Skin epidermis (tissue), 12 donors: ENCODE measurements at regions not wholly inside any gene's neighbourhood (a gene's known extent, or its start where the extent isn't known, plus 50 kb on each side); places are given as distances from the start of the nearest gene placed in this dataset.
"Not testable (repeated sequence)": the region's sequence is repeated elsewhere in the genome, so short reads cannot be mapped to it uniquely, and the experiment has no call there.

Source experiments
- H3K27ac ChIP-seq, 21 experiments: fragments of 200-600 bp; sonication (generic) in 11 of 21; one replicate each; pipeline ENCODE4 v1.5.0; 2020; ENCODE audit warnings: mild to moderate bottlenecking in 3 of 21, inconsistent platforms in 2 of 21, moderate library complexity in 2 of 21
- H3K4me3 ChIP-seq, 7 experiments: fragments of 200-600 bp; sonication (generic) in 2 of 7; one replicate each; pipeline ENCODE4 v1.5.0; 2020; ENCODE audit warnings: inconsistent platforms in 2 of 7, mild to moderate bottlenecking in 2 of 7, moderate library complexity in 1 of 7

DNA sequence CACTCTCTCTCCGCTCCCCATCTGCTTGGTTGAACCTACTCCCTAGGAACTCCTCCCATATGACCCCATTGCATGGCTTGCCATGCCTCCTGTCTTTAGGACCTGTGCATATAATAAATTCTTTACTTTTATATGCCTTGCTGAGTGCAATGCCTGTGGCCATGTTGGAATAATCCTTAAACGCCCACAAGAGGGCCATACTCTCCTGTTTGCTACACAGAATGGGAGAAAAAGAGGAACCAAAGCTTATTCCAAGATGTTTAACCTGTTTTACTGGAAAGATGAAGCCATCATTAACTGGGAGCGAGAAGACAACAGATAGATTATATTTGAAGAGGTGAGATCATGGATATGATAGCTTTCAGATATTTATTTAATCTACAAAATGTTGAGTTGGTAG is 1097.8 kb downstream of the NAALADL2 start:
- no peak overlapping the region for H3K4me3 ChIP-seq
- no peak overlapping the region for H3K27ac ChIP-seq

DNA sequence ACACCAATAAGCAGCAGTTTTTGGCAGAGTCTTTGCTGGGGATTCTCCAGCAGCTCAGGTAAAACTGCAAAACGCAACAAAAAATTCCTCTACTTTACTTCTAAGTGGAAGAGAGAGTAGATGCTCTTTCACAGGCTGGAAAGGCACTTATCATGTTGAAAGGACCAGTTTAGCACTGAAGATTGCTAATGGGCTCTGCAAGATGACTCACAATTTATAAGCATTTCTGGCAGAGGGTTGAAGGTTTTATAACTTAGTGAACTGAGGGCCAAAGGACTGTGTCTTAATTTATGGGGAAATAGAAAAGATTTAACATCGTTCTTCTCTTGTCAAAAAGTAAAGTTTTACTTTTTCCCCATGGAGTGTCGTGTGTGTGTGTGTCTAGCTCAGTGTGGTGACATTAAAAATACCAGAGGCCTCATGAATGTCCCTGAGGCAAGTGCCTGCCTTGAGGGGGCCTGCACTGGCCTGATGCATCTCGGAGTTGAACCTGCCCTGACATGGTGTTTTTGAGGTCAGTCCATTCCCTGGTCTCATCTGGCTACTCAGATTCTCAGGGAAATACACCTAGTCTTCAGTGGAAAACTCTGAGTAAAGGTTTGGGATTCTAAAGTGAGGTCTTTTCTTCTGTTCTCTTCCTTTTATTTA is 1092.0 kb downstream of the NAALADL2 start:
- H3K27ac ChIP-seq: no peak overlapping the region
- H3K4me3 ChIP-seq: no peak overlapping the region

DNA sequence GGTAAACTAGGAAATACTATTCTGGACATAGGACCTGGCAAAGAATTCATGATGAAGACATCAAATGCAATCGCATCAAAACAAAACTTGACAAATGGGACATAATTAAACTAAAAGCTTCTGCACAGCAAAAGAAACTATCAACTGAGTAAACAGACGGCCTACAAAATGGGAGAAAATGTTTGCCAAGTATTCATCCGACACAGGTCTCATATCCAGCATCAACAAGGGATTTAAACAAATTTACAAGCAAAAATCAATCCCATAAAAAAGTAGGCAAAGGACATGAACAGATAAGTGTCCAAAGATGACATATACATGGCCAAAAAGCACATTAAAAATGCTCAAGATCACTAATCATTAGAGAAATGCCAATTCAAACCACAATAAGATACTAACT is 1088.9 kb downstream of the NAALADL2 start:
- H3K4me3 ChIP-seq: no peak overlapping the region

DNA sequence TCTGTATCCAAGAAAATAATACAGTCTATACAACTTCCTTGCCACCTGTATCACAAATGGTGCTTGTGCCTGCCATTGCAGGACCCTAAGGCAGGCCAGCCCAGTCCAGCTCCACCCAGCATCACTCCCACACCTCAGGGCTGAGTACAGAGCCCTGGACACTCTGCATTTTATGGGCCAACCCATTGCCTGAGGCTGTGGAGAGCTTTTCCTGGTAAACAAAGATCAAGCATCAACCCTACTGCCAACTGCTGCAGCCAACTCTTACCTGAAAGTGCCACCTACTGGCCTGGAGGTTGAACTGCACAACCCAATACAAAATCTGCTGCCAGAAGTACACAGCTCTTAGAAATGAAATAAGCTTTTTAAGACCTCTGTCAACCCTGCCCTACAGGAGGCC is 1082.2 kb downstream of the NAALADL2 start:
- H3K27ac ChIP-seq: no peak overlapping the region
- H3K4me3 ChIP-seq: no peak overlapping the region

More for the DNA sequence above, 1088.9 kb downstream of the NAALADL2 start:
- H3K27ac ChIP-seq: no peak overlapping the region

DNA sequence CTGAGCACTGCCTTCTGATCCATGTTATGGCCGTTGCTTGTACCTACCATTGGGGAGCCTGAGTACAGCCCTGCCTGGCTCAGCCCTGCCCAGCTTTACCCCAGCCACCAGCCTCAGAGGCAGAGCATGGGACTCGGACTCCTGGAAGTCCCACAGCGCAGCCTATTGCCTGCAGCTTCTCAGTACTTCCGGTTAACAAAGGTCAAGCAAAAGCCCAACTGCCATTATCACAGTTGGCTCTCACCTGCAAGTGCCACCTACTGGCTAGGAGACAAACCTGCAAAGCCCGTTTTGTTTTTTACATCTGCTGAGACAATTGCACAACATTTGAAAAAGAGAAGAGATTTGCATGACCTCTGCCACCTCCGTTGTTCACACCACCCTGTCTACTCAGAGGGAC is 1081.7 kb downstream of the NAALADL2 start:
- no peak overlapping the region for H3K4me3 ChIP-seq

DNA sequence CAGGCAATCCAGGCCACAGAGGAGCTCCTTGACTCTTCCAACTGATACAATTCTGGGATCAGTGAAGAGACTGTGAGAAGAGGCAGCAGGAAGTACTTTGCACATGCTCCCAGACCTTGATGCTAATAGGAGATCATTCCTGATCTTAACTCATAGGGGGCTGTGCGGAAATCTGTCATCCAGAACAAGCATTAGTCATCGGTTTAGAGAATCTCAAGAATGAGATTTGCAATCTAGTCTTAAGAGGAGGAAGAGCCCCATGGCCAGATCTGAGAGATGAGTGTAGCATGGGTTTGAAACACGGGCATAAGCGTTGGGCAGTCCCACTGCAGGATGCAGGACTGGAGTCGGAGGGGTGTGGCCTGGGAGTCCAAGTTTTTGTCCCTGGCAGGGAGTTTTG is 1081.1 kb downstream of the NAALADL2 start:
- Histone ChIP-seq H3K27ac (no peak overlapping the region), H3K4me3 (no peak overlapping the region)

More for the DNA sequence above, 1081.7 kb downstream of the NAALADL2 start:
- H3K27ac ChIP-seq: no peak overlapping the region

DNA sequence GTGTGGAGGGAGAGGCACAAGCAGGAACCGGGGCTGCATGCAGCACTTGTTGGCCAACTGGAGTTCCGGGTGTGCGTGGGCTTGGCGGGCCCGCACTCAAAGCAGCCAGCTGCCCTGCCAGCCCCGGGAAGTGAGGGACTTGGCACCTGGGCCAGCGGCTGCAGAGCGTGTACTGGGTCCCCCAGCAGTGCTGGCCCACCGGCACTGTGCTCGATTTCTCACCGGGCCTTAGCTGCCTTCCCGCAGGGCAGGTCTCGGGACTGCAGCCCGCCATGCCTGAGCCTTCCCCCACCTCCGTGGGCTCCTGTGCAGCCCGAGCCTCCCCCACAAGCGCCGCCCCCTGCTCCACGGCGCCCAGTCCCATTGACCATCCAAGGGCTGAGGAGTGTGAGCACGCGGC is 1078.2 kb downstream of the NAALADL2 start:
- not testable (repeated sequence) for H3K4me3 ChIP-seq, H3K27ac ChIP-seq

DNA sequence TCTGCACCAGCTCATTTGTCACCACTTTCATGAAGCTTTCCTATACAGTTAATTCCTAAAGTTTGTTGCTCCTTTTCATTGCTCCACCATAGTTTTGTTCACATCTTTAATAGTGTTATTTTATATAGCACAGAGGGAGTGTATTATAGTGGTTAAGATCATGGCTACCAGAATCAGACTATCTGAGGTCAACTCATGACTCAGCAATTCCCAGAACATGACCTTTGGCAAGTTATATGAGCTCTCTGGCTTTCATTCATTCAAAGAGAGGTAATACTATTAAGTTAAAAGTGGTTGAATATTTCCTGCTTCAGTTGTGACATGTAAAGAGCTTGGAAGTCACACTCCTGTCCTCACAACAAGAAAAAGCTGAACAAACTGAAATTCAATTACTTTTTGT is 1073.5 kb downstream of the NAALADL2 start:
- H3K4me3 ChIP-seq: no peak overlapping the region
- no peak overlapping the region for H3K27ac ChIP-seq

DNA sequence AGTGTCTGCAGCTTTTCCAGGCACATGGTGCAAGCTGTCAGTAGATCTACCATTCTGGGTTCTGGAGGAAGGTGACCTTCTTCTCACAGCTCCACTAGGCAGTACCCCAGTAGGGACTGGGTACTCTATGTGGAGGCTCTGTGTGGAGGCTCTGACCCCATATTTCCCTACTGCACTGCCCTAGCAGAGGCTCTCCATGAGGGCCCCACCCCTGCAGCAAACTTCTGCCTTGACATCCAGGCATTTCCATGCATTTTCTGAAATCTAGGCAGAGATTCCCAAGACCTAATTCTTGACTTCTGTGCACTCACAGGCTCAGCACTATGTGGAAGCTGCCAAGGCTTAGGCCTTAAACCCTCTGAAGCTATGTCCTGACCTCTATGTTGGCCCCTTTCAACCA is 1060.0 kb downstream of the NAALADL2 start:
- H3K4me3 ChIP-seq: no peak overlapping the region
- no peak overlapping the region for H3K27ac ChIP-seq

DNA sequence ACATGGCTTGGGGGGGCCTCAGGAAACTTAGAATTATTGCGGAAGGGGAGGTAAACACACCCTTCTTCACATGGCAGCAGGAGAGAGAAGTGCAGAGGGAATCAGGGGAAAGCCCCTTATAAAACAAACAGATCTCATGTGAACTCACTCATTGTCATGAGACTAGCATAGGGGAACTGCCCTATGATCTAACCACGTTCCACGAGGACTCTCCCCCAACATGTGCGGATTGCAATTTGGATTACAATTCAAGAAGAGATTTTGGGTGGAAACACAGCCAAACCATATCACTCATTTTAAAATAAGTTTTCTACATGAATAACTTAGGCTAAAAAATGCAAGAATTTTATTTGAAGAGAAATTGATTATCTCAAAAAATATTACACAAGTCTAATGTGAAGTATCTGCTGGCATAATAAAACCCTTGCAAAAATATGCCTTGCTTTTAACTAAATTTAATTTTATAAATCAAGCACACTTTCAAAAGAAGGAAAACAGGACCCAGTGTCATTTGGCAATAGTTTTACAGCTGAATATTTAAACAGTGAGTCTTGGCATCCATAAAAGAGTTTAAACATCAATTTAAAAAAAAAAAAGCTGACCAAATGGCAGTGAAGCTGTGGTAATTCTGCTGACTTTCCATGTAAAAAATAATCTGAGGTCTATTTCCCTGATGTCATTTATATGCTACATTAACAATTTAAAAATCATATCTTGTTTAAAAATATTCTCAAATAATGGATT is 1057.2 kb downstream of the NAALADL2 start:
- no peak overlapping the region for H3K27ac ChIP-seq
- no peak overlapping the region for H3K4me3 ChIP-seq

DNA sequence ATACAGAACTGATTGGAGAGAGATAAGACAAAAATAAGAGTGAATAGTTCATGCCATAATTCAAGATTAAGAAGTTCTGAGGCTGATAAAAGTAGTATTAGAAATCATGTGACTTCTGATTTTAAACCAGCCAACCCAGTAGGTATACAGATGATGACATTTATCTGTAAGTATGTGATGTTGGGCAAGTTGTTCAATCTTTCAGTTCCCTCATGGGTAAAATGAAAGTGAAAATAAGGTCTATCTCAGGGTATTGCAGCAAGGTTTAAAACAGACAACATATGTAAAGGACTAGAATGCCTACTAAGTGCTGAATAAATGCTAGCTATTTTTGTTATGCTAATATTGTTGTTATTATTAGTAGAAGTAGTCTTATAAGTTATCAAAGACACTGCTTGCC is 1055.7 kb downstream of the NAALADL2 start:
- H3K27ac ChIP-seq: no peak overlapping the region
- no peak overlapping the region for H3K4me3 ChIP-seq

DNA sequence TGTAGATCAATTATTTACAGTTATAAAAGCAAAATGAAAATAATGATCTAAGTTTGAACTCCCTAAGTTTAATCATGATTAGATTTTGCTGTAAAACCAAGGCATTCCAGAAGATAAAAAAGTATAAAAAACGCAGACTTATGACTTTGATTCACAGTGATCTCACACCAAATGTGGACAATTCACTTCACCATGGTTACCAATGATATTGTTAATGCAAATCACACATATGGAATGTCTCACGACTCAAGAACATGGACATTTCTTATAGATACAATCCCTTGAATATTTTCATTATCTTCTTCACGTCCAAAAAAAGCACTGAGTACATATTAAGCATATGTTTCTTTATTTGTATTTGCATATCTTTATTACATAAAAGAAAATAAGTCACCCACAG is 1054.2 kb downstream of the NAALADL2 start:
- H3K4me3 ChIP-seq: no peak overlapping the region
- no peak overlapping the region for H3K27ac ChIP-seq

DNA sequence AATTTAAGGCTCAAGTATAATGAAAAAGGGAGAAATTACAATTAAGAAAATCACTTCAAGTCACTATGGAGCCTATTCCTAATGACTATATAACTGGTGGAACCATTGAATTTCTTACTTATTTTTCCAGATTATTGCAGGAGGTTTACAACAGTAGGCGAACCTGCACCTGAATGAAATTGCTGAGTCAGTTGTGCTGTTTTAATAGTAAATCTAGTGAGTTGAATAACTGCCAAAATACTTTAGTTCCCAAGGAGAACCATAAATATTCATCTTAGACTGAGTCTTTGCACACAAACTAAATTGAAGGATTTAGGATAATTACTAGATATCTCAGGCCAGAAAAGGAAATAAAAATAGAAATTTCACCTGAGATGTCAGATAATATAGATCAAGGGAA is 1052.8 kb downstream of the NAALADL2 start:
- H3K27ac ChIP-seq: no peak overlapping the region
- no peak overlapping the region for H3K4me3 ChIP-seq

DNA sequence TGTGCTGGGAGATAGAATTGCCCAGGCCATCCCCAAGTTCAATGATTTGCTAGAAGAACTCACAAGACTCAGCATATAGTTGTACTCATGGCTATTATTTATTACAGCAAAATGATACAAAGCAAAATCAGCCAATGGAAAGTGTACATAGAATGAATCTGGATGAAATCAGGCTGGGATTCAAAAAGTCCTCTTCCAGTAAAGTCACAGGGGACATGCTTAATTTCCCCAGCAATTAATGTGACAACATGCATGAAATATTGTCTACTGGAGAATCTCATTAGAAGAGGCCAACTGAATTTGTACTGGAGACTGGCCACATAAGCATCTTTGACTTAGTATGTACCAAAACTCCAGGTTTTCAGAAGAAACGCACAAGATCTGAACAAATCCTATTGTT is 1043.1 kb downstream of the NAALADL2 start:
- no peak overlapping the region for H3K27ac ChIP-seq

DNA sequence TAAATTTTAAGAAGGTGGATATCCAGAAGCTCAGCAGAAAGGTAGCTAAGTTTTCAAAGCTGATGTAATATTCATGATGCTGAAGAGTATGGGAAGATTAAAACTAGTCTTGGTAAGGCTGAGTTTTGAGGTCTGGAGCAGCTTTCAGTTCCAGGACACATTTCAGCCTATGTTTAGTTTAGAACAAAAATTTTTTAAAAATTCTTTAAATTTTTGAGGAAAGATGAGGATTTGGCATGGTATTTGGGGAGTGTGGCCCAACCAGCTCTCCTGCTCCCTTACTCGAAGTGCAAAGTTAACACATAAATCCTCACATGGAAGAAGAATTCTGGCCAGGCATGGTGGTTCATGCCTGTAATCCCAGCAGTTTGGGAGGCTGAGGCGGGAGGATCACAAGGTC is 1039.1 kb downstream of the NAALADL2 start:
- Histone ChIP-seq H3K4me3 (no peak overlapping the region), H3K27ac (no peak overlapping the region)

More for the DNA sequence above, 1043.1 kb downstream of the NAALADL2 start:
- no peak overlapping the region for H3K4me3 ChIP-seq

DNA sequence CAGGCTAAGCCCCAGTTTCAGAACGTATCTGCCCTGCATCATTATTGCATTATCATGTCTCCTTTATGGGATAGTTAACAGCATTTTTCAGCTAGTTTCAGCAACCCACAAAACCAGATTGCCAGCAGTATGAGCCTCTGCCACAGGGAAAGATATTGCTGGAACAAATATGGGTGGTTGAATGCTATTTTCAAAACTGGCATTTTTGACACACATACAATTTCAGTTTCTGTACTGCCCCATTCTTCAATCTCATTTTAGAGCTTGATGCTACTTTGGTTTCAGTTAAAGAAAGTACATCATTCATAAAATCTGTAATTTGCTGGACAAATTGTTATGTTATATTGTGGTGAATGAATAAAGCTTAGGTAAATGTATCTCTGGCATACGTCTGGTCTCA is 1037.5 kb downstream of the NAALADL2 start:
- H3K4me3 ChIP-seq: no peak overlapping the region
- no peak overlapping the region for H3K27ac ChIP-seq

DNA sequence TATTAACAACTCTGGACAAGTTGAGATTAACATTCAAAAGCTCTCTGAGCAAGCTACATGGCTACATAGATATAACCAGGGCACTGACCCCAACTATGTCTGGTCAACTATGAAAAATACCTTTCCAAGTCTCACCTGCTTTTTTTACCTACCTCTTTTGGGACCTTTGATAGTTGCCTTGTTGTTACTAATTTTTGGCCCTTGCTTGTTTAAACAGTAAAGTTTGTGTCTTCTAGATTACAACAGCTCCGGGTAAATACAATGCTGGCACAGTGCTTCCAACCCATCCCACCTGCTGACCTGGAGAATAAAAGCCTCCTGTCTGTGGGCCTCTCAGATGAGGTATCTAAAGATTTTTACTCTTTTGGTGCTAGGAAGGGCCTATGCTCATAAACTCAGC is 1036.6 kb downstream of the NAALADL2 start:
- Histone ChIP-seq H3K4me3 (no peak overlapping the region), H3K27ac (no peak overlapping the region)

DNA sequence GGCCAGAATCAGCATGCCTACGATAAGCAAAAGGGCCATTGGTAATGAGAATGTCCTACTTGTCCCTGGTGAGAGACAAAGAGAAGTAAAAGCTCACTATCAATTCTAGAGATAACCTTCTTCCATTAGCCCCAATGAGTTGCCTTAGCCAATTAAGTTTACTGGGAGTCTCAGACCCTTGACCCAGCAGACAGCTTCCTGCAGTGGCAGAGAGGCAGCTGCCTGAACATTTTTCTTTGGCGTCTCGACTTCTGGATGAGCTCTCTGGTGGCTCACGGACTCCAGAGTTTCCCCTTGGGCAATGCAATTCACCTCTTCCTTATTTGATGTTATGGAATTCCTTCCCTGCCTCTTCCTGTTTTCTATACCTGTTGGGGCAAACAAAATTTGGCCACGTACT is 1034.4 kb downstream of the NAALADL2 start:
- Histone ChIP-seq H3K27ac (no peak overlapping the region), H3K4me3 (no peak overlapping the region)

DNA sequence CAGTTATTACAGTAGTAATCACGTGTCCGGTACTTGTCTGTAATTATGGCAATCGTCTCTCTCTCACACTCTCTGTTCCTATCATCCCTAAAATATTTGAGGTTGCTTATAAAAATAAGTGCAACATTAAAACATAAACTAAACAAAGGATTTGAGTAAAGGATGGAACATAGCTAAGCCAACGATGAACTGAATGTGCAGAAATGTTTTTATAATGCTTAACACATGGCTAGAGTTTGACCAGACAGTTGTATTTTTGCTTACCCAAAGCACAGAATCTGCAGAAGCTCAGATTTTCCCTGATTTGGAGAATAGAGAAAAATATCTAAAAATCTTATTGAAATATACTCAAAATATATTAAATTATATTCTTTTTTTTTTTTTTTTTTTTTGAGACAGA is 1030.9 kb downstream of the NAALADL2 start:
- Histone ChIP-seq H3K4me3 (no peak overlapping the region), H3K27ac (no peak overlapping the region)

DNA sequence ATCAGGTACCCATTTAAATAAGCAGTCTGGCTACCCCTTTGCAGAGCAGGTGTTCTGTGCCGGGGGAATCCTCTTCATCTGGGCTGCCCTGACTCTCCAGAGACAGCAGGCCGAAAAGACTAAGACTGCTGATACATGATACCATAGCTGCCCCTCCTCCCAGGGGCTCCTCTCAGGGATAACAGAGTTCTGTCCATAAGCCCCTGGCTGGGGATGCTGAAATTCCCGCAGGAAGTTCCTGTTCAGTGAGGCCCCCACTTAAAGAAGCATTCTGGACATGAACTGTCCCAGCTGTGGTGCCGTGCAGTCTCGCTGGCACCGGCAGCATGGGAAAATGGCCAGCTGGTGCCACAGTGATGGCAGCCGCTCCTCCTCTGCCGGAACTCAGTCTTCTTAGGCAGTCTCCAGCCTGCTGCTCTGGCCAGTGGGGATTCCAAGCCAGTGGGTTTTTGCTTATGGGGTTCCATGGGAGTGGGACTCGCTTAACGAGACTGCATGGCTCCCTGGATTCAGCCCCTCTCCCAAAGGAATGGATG is 1026.2 kb downstream of the NAALADL2 start:
- no peak overlapping the region for H3K4me3 ChIP-seq

DNA sequence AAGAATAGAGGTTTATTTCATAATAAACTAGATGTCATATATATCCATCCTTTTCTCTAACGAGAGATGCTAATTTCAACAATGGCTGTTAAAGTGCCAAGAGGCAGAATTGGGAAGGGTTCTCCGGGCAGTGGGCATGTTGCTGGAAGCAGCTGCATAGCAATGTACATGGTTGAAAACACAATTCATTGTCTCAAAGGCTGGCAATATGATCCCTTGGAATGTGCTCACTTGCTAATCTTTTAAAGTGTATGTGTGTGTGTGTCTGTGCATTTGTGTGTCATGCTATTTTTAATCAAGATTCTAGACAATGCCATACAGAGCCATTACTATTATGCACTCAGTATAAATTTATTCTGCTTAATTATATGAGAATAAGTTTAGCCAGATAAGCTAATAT is 1020.3 kb downstream of the NAALADL2 start:
- Histone ChIP-seq H3K27ac (no peak overlapping the region), H3K4me3 (no peak overlapping the region)

More for the DNA sequence above, 1026.2 kb downstream of the NAALADL2 start:
- no peak overlapping the region for H3K27ac ChIP-seq
